Loucy (cell line): ENCODE measurements at regions not wholly inside any gene's neighbourhood (a gene's known extent, or its start where the extent isn't known, plus 50 kb on each side); places are given as distances from the start of the nearest gene placed in this dataset.

Experiments used
- H2AFZ ChIP-seq: fragments of 200-600 bp; sonication (generic); 2 replicates; pipeline ENCODE4 v1.6.0; 2016; ENCODE audit warnings: antibody characterized with exemption, mild to moderate bottlenecking, low read length, moderate library complexity
- H3F3A ChIP-seq: fragments of 200-600 bp; 2 replicates; pipeline ENCODE4 v1.6.0; 2016; ENCODE audit warnings: antibody characterized with exemption, low read depth, mild to moderate bottlenecking
- H3K27me3 ChIP-seq: fragments of 200-600 bp; sonication (generic); 2 replicates; pipeline ENCODE4 v1.6.1; 2014; ENCODE audit warnings: low read length, mild to moderate bottlenecking; ENCODE audit not compliant: insufficient read depth, poor library complexity, severe bottlenecking
- H3K36me3 ChIP-seq: fragments of 200-600 bp; sonication (generic); 2 replicates; pipeline ENCODE4 v1.6.1; 2016; ENCODE audit warnings: low read length; ENCODE audit not compliant: insufficient read depth
- H3K4me1 ChIP-seq: fragments of 200-600 bp; sonication (generic); 2 replicates; pipeline ENCODE4 v1.5.1; 2014; ENCODE audit warnings: low read length, mild to moderate bottlenecking; ENCODE audit not compliant: insufficient read depth, poor library complexity, severe bottlenecking
- H3K4me2 ChIP-seq: fragments of 200-600 bp; sonication (generic); 2 replicates; pipeline ENCODE4 v1.6.0; 2014; ENCODE audit warnings: antibody characterized with exemption, low read length, low read depth, mild to moderate bottlenecking; ENCODE audit not compliant: poor library complexity, severe bottlenecking
- H3K4me3 ChIP-seq: fragments of 200-600 bp; sonication (generic); 2 replicates; pipeline ENCODE4 v1.5.1; 2014; ENCODE audit warnings: low read length, mild to moderate bottlenecking, mixed read lengths; ENCODE audit not compliant: poor library complexity, severe bottlenecking
- H3K79me2 ChIP-seq: fragments of 200-600 bp; sonication (generic); 2 replicates; pipeline ENCODE4 v1.6.1; 2014; ENCODE audit warnings: low read length; ENCODE audit not compliant: insufficient read depth
- H3K9ac ChIP-seq: fragments of 200-600 bp; sonication (generic); 2 replicates; pipeline ENCODE4 v1.6.0; 2014; ENCODE audit warnings: mild to moderate bottlenecking, low read depth, low read length, moderate library complexity; ENCODE audit not compliant: poor library complexity, severe bottlenecking
- H3K9me2 ChIP-seq: fragments of 200-600 bp; sonication (generic); replicated peaks from 2 replicates; pipeline ENCODE4 v1.6.1; 2016; ENCODE audit warnings: low read depth, low read length, mixed read lengths
- H3K9me3 ChIP-seq: fragments of 200-600 bp; sonication (generic); 2 replicates; pipeline ENCODE4 v1.6.1; 2014; ENCODE audit warnings: mild to moderate bottlenecking, antibody characterized with exemption, low read length, low read depth; ENCODE audit not compliant: insufficient read depth
- H4K20me1 ChIP-seq: fragments of 200-600 bp; sonication (generic); 2 replicates; pipeline ENCODE4 v1.6.0; 2014; ENCODE audit warnings: antibody characterized with exemption, low read length, mild to moderate bottlenecking; ENCODE audit not compliant: insufficient read depth, poor library complexity, severe bottlenecking
- EZH2phosphoT487 ChIP-seq: fragments of 200-600 bp; IDR thresholded peaks from 2 replicates; pipeline ENCODE4 v1.6.1; 2018; ENCODE audit warnings: antibody characterized with exemption, mild to moderate bottlenecking, moderate library complexity, borderline replicate concordance
- TF ChIP-seq, protein P1 (sequence below): fragments of 200-600 bp; sonication (generic); conservative IDR thresholded peaks from 2 replicates; pipeline ENCODE4 v1.5.1; 2014; ENCODE audit warnings: mild to moderate bottlenecking, antibody characterized with exemption, low read length

- Histone ChIP-seq H3K27me3 (no peaks in the 10 kb centered on the region), H3K9ac (no peak overlapping the region), H3K9me2 (no peaks in the 10 kb centered on the region), H3K4me1 (no peaks in the 10 kb centered on the region), H3K4me3 (no peak overlapping the region), H2AFZ (no peak overlapping the region), H3F3A (no peaks in the 10 kb centered on the region), H3K36me3 (no peaks in the 10 kb centered on the region), H3K79me2 (no peaks in the 10 kb centered on the region), H4K20me1 (no peaks in the 10 kb centered on the region), H3K9me3 (no peaks in the 10 kb centered on the region), H3K4me2 (no peak overlapping the region)
- TF ChIP-seq, protein P1, sequence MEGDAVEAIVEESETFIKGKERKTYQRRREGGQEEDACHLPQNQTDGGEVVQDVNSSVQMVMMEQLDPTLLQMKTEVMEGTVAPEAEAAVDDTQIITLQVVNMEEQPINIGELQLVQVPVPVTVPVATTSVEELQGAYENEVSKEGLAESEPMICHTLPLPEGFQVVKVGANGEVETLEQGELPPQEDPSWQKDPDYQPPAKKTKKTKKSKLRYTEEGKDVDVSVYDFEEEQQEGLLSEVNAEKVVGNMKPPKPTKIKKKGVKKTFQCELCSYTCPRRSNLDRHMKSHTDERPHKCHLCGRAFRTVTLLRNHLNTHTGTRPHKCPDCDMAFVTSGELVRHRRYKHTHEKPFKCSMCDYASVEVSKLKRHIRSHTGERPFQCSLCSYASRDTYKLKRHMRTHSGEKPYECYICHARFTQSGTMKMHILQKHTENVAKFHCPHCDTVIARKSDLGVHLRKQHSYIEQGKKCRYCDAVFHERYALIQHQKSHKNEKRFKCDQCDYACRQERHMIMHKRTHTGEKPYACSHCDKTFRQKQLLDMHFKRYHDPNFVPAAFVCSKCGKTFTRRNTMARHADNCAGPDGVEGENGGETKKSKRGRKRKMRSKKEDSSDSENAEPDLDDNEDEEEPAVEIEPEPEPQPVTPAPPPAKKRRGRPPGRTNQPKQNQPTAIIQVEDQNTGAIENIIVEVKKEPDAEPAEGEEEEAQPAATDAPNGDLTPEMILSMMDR = no peak
Observed at GRCh38 chr12:127236491-127236890, 1030.5 kb upstream of the TMEM132C start.

- no peak for TF ChIP-seq EZH2phosphoT487
- TF ChIP-seq, protein P1 = no peak
- no peaks in the 10 kb centered on the region for H3F3A ChIP-seq
- H3K4me2 ChIP-seq = no peak overlapping the region
- H3K4me1 ChIP-seq = no peaks in the 10 kb centered on the region
- no peaks in the 10 kb centered on the region for H3K27me3 ChIP-seq
- H3K9ac ChIP-seq = no peak overlapping the region
- H4K20me1 ChIP-seq = no peaks in the 10 kb centered on the region
- H3K9me2 ChIP-seq = no peaks in the 10 kb centered on the region
- H2AFZ ChIP-seq = no peak overlapping the region
- H3K36me3 ChIP-seq = no peaks in the 10 kb centered on the region
- H3K9me3 ChIP-seq = no peaks in the 10 kb centered on the region
- H3K4me3 ChIP-seq = no peak overlapping the region
- no peaks in the 10 kb centered on the region for H3K79me2 ChIP-seq
Observed at GRCh38 chr12:127237151-127237550, 1029.8 kb upstream of the TMEM132C start.

GRCh38 chr12:127238107-127238506 lies 1028.9 kb upstream of the TMEM132C start:
- Histone ChIP-seq H4K20me1 (no peaks in the 10 kb centered on the region), H2AFZ (no peak overlapping the region), H3F3A (no peaks in the 10 kb centered on the region), H3K9me3 (no peaks in the 10 kb centered on the region), H3K9me2 (no peaks in the 10 kb centered on the region), H3K79me2 (no peaks in the 10 kb centered on the region), H3K4me3 (no peak overlapping the region), H3K4me2 (no peak overlapping the region), H3K27me3 (no peaks in the 10 kb centered on the region), H3K9ac (no peak overlapping the region), H3K36me3 (no peaks in the 10 kb centered on the region), H3K4me1 (no peaks in the 10 kb centered on the region)
- no peak for TF ChIP-seq EZH2phosphoT487
- TF ChIP-seq, protein P1 = no peak
